ENCODE measurements at regions not wholly inside any gene's neighbourhood (a gene's known extent, or its start where the extent isn't known, plus 50 kb on each side); places are given as distances from the start of the nearest gene placed in this dataset.
A peak's percentile ranks its signal among the peaks of the same experiment; 100 is the strongest.
"Not testable (repeated sequence)": the region's sequence is repeated elsewhere in the genome, so short reads cannot be mapped to it uniquely, and the experiment has no call there.

- Histone ChIP-seq H3K27ac (ENCODE audit: low read depth, low read length) (peak overlapping the region; percentile 72), H3K9ac (ENCODE audit: extremely low read depth, low read length, poor library complexity, severe bottlenecking) (no peak overlapping the region), H3K4me1 (ENCODE audit: control insufficient read depth, insufficient read depth, low read length) (peaks cover 6% of the 10 kb centered on the region), H3K36me3 (ENCODE audit: control insufficient read depth, insufficient read depth, low read length) (no peaks in the 10 kb centered on the region), H3K9me3 (ENCODE audit: control insufficient read depth, low read length) (no peaks in the 10 kb centered on the region), H3K27me3 (ENCODE audit: control insufficient read depth, insufficient read depth, low read length, poor library complexity, severe bottlenecking) (no peaks in the 10 kb centered on the region), H3K4me3 (ENCODE audit: low read length) (no peak overlapping the region)
- peaks cover 2% of the 10 kb centered on the region for H3K9me3 Mint-ChIP-seq
- no peaks in the 10 kb centered on the region for H3K27me3 Mint-ChIP-seq (ENCODE audit: insufficient read depth)
- H3K36me3 Mint-ChIP-seq (ENCODE audit: low read depth): no peaks in the 10 kb centered on the region
- DNase-seq: no peak
- no peak overlapping the region for H3K27ac Mint-ChIP-seq
- TF ChIP-seq CTCF (conservative IDR thresholded peaks at IDR 0.05): no peak
- H3K4me3 Mint-ChIP-seq: no peak overlapping the region
- 69% methylated on average over 2 of the region's 2 CpGs; no CpG with 5 or more reads in 1 of the 2 experiments for WGBS, 2 experiments (ENCODE audit: insufficient coverage in 1 of 2, insufficient read length in 1 of 2)
- H3K4me1 Mint-ChIP-seq: peaks cover 34% of the 10 kb centered on the region
Measured at GRCh38 chr11:42849362-42849761, 462.4 kb upstream of the API5 start.

DNA sequence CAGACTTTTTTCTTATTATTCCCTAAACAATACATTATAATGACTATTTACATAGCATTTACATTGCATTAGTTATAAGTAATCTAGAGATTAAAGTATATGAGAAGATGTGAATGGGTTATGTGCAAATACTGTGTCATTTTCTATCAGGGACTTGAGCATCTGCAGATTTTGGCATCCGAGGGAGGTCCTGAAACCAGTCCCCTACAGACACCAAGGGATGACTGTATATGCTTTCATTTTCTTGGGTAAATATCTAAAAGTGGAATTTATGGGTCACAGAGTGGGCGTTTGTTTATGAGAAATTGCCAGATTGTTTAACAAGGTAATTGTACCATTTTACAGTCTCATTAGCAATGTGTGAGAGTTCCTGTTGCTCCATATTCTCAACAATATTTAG, 454.5 kb upstream of the API5 start:
- Histone ChIP-seq H3K4me3 (ENCODE audit: low read length) (no peak overlapping the region), H3K27me3 (ENCODE audit: control insufficient read depth, insufficient read depth, low read length, poor library complexity, severe bottlenecking) (no peaks in the 10 kb centered on the region), H3K9ac (ENCODE audit: extremely low read depth, low read length, poor library complexity, severe bottlenecking) (no peak overlapping the region), H3K9me3 (ENCODE audit: control insufficient read depth, low read length) (no peaks in the 10 kb centered on the region), H3K36me3 (ENCODE audit: control insufficient read depth, insufficient read depth, low read length) (no peaks in the 10 kb centered on the region), H3K4me1 (ENCODE audit: control insufficient read depth, insufficient read depth, low read length) (no peaks in the 10 kb centered on the region), H3K27ac (ENCODE audit: low read depth, low read length) (no peak overlapping the region)
- no peak for TF ChIP-seq CTCF (conservative IDR thresholded peaks at IDR 0.05)
- Mint-ChIP-seq H3K9me3 (peaks cover 6% of the 10 kb centered on the region), H3K27ac (no peak overlapping the region), H3K36me3 (ENCODE audit: low read depth) (no peaks in the 10 kb centered on the region), H3K4me1 (no peaks in the 10 kb centered on the region), H3K27me3 (ENCODE audit: insufficient read depth) (no peaks in the 10 kb centered on the region), H3K4me3 (no peak overlapping the region)
- no peak for DNase-seq
- WGBS, 2 experiments (ENCODE audit: insufficient coverage in 1 of 2, insufficient read length in 1 of 2): 72% methylated on average over 2 of the region's 2 CpGs; no CpG with 5 or more reads in 1 of the 2 experiments

DNA sequence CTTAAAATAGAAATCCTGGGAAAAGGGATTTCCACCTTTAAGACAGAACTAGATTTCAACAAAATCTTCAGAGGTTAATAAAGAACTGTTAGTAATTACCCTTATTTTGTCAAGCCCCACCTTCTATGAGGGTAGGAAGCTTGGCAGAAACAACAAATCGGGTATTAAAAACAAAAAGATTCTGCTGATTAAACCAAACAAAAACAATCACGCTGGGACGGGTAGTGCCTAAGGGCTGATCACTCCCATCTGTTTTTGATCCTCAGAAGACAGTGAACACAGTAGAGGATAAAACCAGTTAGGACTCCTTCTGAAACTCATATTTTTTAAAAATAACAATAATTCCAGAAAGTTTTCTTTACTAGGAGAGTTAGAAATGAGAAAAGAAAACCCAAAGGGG, 441.3 kb upstream of the API5 start:
- no peak for TF ChIP-seq CTCF (conservative IDR thresholded peaks at IDR 0.05)
- no peaks in the 10 kb centered on the region for H3K36me3 Mint-ChIP-seq (ENCODE audit: low read depth)
- Histone ChIP-seq H3K9ac (ENCODE audit: extremely low read depth, low read length, poor library complexity, severe bottlenecking) (no peak overlapping the region), H3K27me3 (ENCODE audit: control insufficient read depth, insufficient read depth, low read length, poor library complexity, severe bottlenecking) (no peaks in the 10 kb centered on the region), H3K27ac (ENCODE audit: low read depth, low read length) (no peak overlapping the region), H3K4me1 (ENCODE audit: control insufficient read depth, insufficient read depth, low read length) (no peaks in the 10 kb centered on the region), H3K4me3 (ENCODE audit: low read length) (no peak overlapping the region), H3K9me3 (ENCODE audit: control insufficient read depth, low read length) (no peaks in the 10 kb centered on the region), H3K36me3 (ENCODE audit: control insufficient read depth, insufficient read depth, low read length) (no peaks in the 10 kb centered on the region)
- WGBS, 2 experiments (ENCODE audit: insufficient coverage in 1 of 2, insufficient read length in 1 of 2): 89% methylated on average over 2 to 3 of the region's 3 CpGs
- H3K27ac Mint-ChIP-seq: no peak overlapping the region
- no peaks in the 10 kb centered on the region for H3K27me3 Mint-ChIP-seq (ENCODE audit: insufficient read depth)
- H3K4me1 Mint-ChIP-seq: no peaks in the 10 kb centered on the region
- no peak for DNase-seq
- no peak overlapping the region for H3K4me3 Mint-ChIP-seq
- peaks cover 18% of the 10 kb centered on the region for H3K9me3 Mint-ChIP-seq

- H3K36me3 Mint-ChIP-seq (ENCODE audit: low read depth); H3K9me3 ChIP-seq (ENCODE audit: control insufficient read depth, low read length); H3K4me1 ChIP-seq (ENCODE audit: control insufficient read depth, insufficient read depth, low read length); H3K27ac Mint-ChIP-seq; H3K36me3 ChIP-seq (ENCODE audit: control insufficient read depth, insufficient read depth, low read length); H3K27ac ChIP-seq (ENCODE audit: low read depth, low read length); DNase-seq; H3K4me1 Mint-ChIP-seq; H3K4me3 ChIP-seq (ENCODE audit: low read length); H3K27me3 Mint-ChIP-seq (ENCODE audit: insufficient read depth); H3K27me3 ChIP-seq (ENCODE audit: control insufficient read depth, insufficient read depth, low read length, poor library complexity, severe bottlenecking); H3K4me3 Mint-ChIP-seq; H3K9ac ChIP-seq (ENCODE audit: extremely low read depth, low read length, poor library complexity, severe bottlenecking): not testable (repeated sequence)
- H3K9me3 Mint-ChIP-seq: peaks cover 30% of the 10 kb centered on the region
- WGBS, 2 experiments (ENCODE audit: insufficient coverage in 1 of 2, insufficient read length in 1 of 2): 84 to 93% methylated on average over 4 to 22 of the region's 23 CpGs
Measured at GRCh38 chr11:42873800-42874405, 437.9 kb upstream of the API5 start.

DNA sequence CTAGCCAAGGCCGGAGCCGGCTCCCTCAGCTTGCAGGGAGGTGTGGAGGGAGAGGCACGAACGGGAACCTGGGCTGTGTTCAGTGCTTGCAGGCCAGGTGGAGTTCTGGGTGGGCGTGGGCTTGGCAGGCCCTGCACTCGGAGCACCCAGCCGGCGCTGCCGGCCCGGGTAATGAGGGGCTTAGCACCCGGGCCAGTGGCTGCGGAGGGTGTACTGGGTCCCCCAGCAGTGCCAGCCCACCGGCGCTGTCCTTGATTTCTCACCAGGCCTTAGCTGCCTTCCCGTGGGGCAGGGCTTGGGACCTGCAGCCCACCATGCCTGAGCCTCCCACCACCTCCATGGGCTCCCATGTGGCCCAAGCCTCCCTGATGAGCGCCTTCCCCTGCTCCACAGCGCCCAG, 430.5 kb upstream of the API5 start:
- WGBS, 2 experiments (ENCODE audit: insufficient coverage in 1 of 2, insufficient read length in 1 of 2): 91 to 95% methylated on average over 4 to 17 of the region's 17 CpGs
- H3K27me3 ChIP-seq (ENCODE audit: control insufficient read depth, insufficient read depth, low read length, poor library complexity, severe bottlenecking); H3K27ac Mint-ChIP-seq; DNase-seq; H3K36me3 ChIP-seq (ENCODE audit: control insufficient read depth, insufficient read depth, low read length); H3K4me1 Mint-ChIP-seq; H3K27me3 Mint-ChIP-seq (ENCODE audit: insufficient read depth); H3K4me1 ChIP-seq (ENCODE audit: control insufficient read depth, insufficient read depth, low read length); H3K36me3 Mint-ChIP-seq (ENCODE audit: low read depth); H3K27ac ChIP-seq (ENCODE audit: low read depth, low read length); H3K9ac ChIP-seq (ENCODE audit: extremely low read depth, low read length, poor library complexity, severe bottlenecking); H3K4me3 Mint-ChIP-seq; H3K4me3 ChIP-seq (ENCODE audit: low read length): not testable (repeated sequence)
- H3K9me3 ChIP-seq (ENCODE audit: control insufficient read depth, low read length): peaks cover 11% of the 10 kb centered on the region
- peaks cover 44% of the 10 kb centered on the region for H3K9me3 Mint-ChIP-seq
